ENCODE measurements at regions not wholly inside any gene's neighbourhood (a gene's known extent, or its start where the extent isn't known, plus 50 kb on each side); places are given as distances from the start of the nearest gene placed in this dataset.

DNA sequence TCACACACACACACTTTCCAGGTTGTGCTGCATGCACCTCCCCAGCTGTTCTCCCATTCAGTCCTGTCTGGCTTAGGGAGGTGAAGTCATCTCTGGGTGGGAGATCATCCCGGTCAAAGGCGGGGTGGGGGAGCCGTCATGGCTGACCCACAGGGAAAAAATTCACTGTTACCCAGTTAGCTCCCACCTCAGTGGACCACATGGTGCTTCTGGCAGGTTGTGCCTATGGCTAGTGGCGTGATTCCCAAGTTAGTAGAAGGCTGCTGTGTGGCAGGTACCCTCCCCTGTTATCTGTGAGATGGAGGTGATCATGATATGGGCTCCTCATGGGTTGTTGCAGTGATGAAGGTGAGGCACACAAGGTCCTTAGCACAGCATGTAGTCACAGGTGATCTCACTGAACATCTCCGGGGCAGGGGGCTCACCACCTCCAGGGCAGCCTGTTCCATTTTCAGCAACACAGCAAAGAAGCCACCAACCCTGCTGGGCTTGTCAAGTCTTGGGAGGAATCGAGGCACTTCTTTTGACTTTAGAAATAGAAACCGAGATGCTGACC, 154.9 kb upstream of the CCND2 start:
- no peaks in the 10 kb centered on the region for H3K36me3 ChIP-seq (ENCODE audit: control insufficient read depth, low read length)

GRCh38 chr12:4118017-4118510, 155.5 kb upstream of the CCND2 start:
- Histone ChIP-seq H3F3A (ENCODE audit: control insufficient read depth, insufficient read depth) (no peaks in the 10 kb centered on the region), H3K27me3 (ENCODE audit: control insufficient read depth, low read length) (peaks cover 56% of the 10 kb centered on the region), H3K4me2 (ENCODE audit: low read length) (peak overlapping the region; percentile 47), H3K36me3 (ENCODE audit: control insufficient read depth, low read length) (no peaks in the 10 kb centered on the region), H3K4me1 (ENCODE audit: control insufficient read depth, low read length) (peaks cover 15% of the 10 kb centered on the region), H3K79me2 (ENCODE audit: control insufficient read depth, low read length) (no peaks in the 10 kb centered on the region), H3K9me3 (ENCODE audit: control insufficient read depth, insufficient read depth, low read length) (no peaks in the 10 kb centered on the region), H3K27ac (ENCODE audit: low read depth, low read length) (no peak overlapping the region), H3K9me2 (replicated peaks; ENCODE audit: control insufficient read depth, low read length) (no peaks in the 10 kb centered on the region), H4K20me1 (ENCODE audit: control insufficient read depth, insufficient read depth, low read depth, low read length) (0 out of 2 replicates have a peak, but pooled peaks cover 9% of the 10 kb centered on the region), H3K4me3 (ENCODE audit: low read length) (0 out of 2 replicates have a peak overlapping the region, but pooled peaks have one; percentile 30)
- TF ChIP-seq CTCF (IDR thresholded peaks at IDR 0.05; ENCODE audit: low read depth, low read length, poor library complexity, severe bottlenecking), result no peak
- no peak for TF ChIP-seq EZH2phosphoT487 (IDR thresholded peaks at IDR 0.05; ENCODE audit: borderline replicate concordance, low read length)

More for the DNA sequence above, 154.9 kb upstream of the CCND2 start:
- Histone ChIP-seq H3K4me2 (ENCODE audit: low read length) (peak overlapping the region; percentile 47), H3F3A (ENCODE audit: control insufficient read depth, insufficient read depth) (no peaks in the 10 kb centered on the region), H4K20me1 (ENCODE audit: control insufficient read depth, insufficient read depth, low read depth, low read length) (0 out of 2 replicates have a peak, but pooled peaks cover 9% of the 10 kb centered on the region), H3K27me3 (ENCODE audit: control insufficient read depth, low read length) (peaks cover 54% of the 10 kb centered on the region), H3K27ac (ENCODE audit: low read depth, low read length) (no peak overlapping the region), H3K9me3 (ENCODE audit: control insufficient read depth, insufficient read depth, low read length) (no peaks in the 10 kb centered on the region), H3K79me2 (ENCODE audit: control insufficient read depth, low read length) (no peaks in the 10 kb centered on the region), H3K9me2 (replicated peaks; ENCODE audit: control insufficient read depth, low read length) (no peaks in the 10 kb centered on the region), H3K4me1 (ENCODE audit: control insufficient read depth, low read length) (peaks cover 15% of the 10 kb centered on the region), H3K4me3 (ENCODE audit: low read length) (0 out of 2 replicates have a peak overlapping the region, but pooled peaks have one; percentile 3)
- TF ChIP-seq EZH2phosphoT487 (IDR thresholded peaks at IDR 0.05; ENCODE audit: borderline replicate concordance, low read length), result no peak
- TF ChIP-seq CTCF (IDR thresholded peaks at IDR 0.05; ENCODE audit: low read depth, low read length, poor library complexity, severe bottlenecking), result no peak

DNA sequence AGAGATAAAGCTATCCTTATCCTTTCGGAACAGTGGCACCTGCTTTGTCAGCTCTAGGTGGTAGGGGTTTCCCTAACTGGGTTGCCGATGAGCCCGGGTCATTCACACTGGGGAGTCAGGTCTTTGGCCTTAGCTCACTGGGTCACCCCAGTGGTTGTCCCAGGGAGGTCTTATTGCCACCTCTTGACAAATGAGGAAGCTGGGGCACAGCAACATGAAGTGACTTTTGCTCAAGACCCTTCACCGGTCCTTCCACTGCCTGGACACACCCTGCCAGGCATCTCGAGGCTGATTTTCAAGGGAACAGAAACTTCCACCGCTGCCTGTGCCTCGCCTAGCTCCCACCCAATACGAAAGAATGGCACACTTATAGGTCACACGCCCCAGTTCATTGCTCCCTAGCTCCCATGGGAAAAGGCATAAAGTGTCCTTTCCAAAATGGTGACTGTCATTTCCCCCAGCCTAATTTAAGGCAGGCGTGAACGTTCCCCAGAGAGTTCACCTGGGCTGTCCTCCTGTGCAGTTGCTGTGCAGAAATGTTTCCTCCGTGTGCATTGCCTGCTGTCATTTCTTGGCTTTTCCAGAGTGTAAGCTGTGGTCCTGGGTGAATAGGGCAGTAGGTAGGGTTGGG, 156.1 kb upstream of the CCND2 start:
- no peak for TF ChIP-seq CTCF (IDR thresholded peaks at IDR 0.05; ENCODE audit: low read depth, low read length, poor library complexity, severe bottlenecking)
- no peak for TF ChIP-seq EZH2phosphoT487 (IDR thresholded peaks at IDR 0.05; ENCODE audit: borderline replicate concordance, low read length)
- no peaks in the 10 kb centered on the region for H3K9me3 ChIP-seq (ENCODE audit: control insufficient read depth, insufficient read depth, low read length)
- H3K4me1 ChIP-seq (ENCODE audit: control insufficient read depth, low read length), result peaks cover 15% of the 10 kb centered on the region
- H3K9me2 ChIP-seq (replicated peaks; ENCODE audit: control insufficient read depth, low read length), result no peaks in the 10 kb centered on the region
- no peak overlapping the region for H3K27ac ChIP-seq (ENCODE audit: low read depth, low read length)
- 0 out of 2 replicates have a peak overlapping the region, but pooled peaks have one; percentile 30 for H3K4me3 ChIP-seq (ENCODE audit: low read length)
- peak overlapping the region; percentile 47 for H3K4me2 ChIP-seq (ENCODE audit: low read length)
- H3K27me3 ChIP-seq (ENCODE audit: control insufficient read depth, low read length), result peaks cover 62% of the 10 kb centered on the region
- H3K36me3 ChIP-seq (ENCODE audit: control insufficient read depth, low read length), result no peaks in the 10 kb centered on the region
- no peaks in the 10 kb centered on the region for H3K79me2 ChIP-seq (ENCODE audit: control insufficient read depth, low read length)
- no peaks in the 10 kb centered on the region for H3F3A ChIP-seq (ENCODE audit: control insufficient read depth, insufficient read depth)
- 0 out of 2 replicates have a peak, but pooled peaks cover 9% of the 10 kb centered on the region for H4K20me1 ChIP-seq (ENCODE audit: control insufficient read depth, insufficient read depth, low read depth, low read length)

Measured in DOHH2 (cell line).